NCI-H187 treated with DMSO at 0.1 percent for 48 hours (cell line): ENCODE measurements at regions not wholly inside any gene's neighbourhood (a gene's known extent, or its start where the extent isn't known, plus 50 kb on each side); places are given as distances from the start of the nearest gene placed in this dataset.

Experiments used
- DNase-seq: peaks from one replicate; lab custom pipeline; 2025; lab: John Stamatoyannopoulos, UW

DNA sequence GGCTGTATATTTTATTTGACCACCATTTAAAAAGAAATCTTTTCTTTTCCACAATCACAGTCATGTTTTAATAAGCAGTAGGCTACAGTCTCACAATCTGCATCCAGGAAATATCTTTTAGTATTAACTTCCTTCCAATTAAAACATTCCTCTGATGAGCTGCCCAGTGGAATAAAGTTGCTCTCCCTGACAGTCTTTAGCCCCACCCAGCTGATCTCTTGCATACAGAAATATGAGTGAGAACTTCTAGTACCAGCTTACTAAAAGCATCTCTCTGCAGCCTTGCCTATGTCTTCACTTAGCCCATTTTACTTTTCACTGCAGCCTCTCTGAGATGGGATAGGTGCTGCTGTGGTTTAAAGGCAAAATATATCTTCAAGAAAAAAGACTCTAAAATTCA is 143.4 kb upstream of the ANO3 start:
- DNase-seq, result no peak

GRCh38 chr11:26191193-26191592 is 140.7 kb upstream of the ANO3 start:
- no peak for DNase-seq

- DNase-seq, result no peak
Measured at GRCh38 chr11:26193694-26194365, 138.1 kb upstream of the ANO3 start.

- DNase-seq, result no peak
Measured at GRCh38 chr11:26194881-26195280, 137.0 kb upstream of the ANO3 start.

- no peak for DNase-seq
Measured at GRCh38 chr11:26198532-26199096, 133.3 kb upstream of the ANO3 start.

GRCh38 chr11:26199331-26200095 is 132.4 kb upstream of the ANO3 start:
- no peak for DNase-seq

DNA sequence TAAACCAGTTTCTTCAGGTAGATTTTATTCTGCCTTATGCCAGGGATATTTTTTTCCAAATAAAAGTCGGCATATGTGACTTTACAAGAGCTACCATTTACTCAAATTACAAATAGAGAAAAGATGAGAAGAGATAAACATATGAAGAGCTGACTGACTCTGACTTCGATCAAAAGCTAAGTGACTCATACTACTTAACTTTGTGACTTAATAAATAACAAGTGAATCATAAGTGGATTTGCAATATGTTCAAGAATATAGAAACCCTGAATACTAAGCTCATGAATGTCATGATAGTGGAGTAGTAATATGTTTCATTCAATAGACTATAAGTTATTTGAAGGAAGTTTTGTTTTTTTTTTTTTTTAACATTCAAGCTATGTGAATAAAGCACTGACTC is 130.5 kb upstream of the ANO3 start:
- DNase-seq, result no peak

DNA sequence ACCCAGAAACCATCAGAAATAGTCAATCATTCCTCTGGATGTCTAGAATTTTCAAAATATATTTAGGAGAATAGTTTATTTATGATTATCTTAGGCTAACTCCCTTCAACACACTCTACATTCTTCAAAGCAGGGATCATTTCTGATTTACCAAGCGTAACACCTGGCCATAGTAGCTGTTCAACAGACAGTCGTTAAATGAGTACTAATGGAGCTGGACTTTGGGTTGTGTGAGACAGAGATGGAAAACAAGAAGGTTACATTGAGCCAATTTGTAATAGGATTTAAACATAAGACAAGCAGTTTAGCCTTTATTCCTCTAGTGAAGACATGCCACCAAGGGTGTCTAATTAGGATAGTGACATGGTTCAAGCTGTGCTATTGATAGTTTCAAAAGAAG is 129.2 kb upstream of the ANO3 start:
- no peak for DNase-seq

GRCh38 chr11:26204101-26204500 is 127.8 kb upstream of the ANO3 start:
- DNase-seq, result peak; percentile 89

DNA sequence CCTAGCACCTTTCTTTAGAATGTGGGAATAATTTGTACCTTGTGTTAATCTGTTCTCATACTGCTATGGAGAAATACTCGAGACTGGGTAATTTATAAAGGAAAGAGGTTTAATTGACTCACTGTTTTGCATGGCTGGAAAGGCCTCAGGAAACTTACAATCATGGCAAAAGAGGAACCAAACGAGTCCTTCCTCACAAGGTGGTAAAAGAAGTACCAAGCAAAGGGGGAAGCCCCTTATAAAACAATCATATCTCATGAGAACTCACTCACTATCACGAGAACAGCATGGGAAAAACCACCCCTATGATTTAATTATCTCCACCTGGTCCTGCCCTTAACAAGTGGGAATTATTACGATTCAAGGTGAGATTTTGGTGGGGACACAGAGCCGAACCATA is 127.1 kb upstream of the ANO3 start:
- no peak for DNase-seq

GRCh38 chr11:26219183-26220117 is 112.5 kb upstream of the ANO3 start:
- no peak for DNase-seq

GRCh38 chr11:26225646-26226045 is 106.3 kb upstream of the ANO3 start:
- DNase-seq, result no peak

- DNase-seq, result no peak
Measured at GRCh38 chr11:26227301-26227746, 104.6 kb upstream of the ANO3 start.

- DNase-seq, result no peak
Measured at GRCh38 chr11:26227883-26228502, 103.9 kb upstream of the ANO3 start.

DNA sequence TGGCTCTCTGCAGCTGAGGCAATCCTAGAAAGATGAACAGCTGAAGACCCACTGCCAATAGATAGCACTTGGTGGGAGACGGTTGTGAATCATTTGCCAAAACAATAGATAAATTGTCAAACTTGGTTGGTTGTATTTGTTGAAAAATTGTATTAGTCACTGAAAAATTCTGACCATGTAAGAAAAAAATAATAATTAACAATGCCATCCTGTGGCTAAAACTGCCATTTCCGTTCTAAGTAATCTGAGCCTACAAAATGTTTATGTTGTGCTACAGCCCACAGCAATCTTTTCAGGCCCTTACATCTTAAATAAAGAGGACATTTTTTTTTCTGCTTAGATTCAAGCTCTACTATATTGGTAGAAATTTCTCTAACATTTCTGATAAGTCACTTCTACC is 103.2 kb upstream of the ANO3 start:
- DNase-seq, result no peak

DNA sequence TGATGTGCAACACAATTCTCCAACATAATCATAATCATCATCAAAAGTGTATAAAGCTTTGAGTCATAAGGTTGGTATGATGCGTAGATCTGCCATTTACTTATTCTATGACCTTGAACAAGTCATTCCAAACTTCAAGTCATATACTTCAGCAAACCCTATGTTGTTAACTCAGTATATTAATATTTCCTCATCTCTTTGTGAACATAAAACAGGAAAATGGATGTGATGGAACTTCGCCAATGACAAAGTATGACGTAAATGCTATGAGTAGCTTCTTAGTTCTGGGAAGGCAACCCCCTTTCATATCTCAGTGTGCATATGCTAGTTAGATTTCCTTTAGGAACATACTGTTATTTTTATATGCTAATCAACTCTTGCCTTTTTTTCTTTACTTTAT is 102.7 kb upstream of the ANO3 start:
- DNase-seq, result no peak

DNA sequence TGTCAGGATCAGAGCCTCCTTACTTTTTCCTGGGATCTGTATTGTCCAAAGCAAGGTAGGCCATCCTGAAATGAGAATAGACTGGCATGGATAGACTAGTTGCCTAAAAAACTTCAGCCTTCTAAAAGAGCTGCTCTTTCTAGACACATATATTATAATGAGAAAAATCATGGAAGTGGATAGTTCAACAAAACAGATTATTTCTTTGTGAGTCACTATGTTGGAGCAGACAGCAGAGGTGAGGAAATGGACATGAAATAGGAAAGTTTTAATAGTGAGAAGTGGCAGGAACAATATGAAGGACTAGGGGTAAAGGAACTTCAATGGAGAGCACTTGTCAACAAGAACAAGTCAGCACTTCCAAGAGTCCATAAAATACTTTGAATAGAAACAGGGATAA is 101.9 kb upstream of the ANO3 start:
- no peak for DNase-seq

DNA sequence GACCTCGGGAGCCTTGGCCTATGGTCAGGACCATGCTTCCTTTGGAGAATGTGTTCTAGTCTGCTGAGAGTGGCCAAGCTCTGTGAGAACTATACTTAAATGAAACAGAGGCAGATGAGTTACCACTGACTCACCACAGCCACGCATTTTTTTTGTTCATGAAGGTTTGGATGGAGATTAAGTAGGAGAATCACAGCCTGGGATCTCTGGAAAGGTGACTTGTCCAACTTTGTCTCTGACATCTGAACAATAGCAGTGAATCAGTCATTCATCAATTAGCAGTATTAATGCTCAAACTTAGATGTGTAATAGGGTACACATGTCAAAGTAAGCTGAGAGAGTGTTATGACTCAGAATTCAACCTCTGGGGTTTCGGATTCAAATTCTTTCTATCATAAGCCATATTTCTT is 100.7 kb upstream of the ANO3 start:
- DNase-seq, result no peak

- no peak for DNase-seq
Measured at GRCh38 chr11:26234451-26234850, 97.5 kb upstream of the ANO3 start.

DNA sequence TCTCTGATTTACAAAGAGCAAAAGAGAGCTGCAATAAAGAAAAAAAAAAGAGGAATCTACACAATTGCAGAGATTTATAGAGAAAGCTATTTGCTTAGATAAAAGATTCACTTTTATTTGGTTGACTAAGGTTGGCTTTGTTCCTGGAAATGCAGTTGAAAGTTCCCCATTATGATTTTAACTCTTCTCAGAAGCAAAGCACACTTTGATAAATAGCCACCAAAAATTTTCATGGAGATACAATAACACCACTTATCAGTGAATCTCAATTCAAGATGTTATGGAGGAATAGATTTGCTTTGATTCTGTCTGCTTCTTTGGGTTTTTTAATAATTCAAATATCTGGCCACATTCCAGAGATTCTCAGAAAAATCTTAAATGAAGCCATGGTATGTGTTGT is 88.5 kb upstream of the ANO3 start:
- no peak for DNase-seq

- DNase-seq, result no peak
Measured at GRCh38 chr11:26244207-26244606, 87.7 kb upstream of the ANO3 start.

DNA sequence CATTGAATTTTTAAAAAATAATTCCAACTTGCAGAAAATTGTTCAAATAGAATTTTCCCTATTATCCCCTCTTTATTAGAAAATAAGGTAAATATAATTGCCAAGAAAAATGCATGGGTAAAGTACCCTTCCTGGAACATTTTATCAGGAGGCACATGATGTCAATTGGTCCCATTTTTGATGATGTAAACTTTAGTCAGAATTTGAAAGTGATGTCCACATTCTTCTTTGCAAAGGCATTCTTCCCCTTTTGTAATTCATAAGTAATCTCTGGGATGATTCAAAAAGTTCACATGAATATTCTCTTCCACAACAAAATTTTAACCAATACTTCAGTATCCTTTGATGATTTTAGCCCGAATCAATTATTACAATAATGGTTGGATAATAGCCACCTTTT is 86.9 kb upstream of the ANO3 start:
- no peak for DNase-seq
